NCI-H146 (cell line): ENCODE measurements at regions not wholly inside any gene's neighbourhood (a gene's known extent, or its start where the extent isn't known, plus 50 kb on each side); places are given as distances from the start of the nearest gene placed in this dataset.

Experiments
- DNase-seq: peaks from one replicate; lab custom pipeline; 2025; lab: John Stamatoyannopoulos, UW

DNA sequence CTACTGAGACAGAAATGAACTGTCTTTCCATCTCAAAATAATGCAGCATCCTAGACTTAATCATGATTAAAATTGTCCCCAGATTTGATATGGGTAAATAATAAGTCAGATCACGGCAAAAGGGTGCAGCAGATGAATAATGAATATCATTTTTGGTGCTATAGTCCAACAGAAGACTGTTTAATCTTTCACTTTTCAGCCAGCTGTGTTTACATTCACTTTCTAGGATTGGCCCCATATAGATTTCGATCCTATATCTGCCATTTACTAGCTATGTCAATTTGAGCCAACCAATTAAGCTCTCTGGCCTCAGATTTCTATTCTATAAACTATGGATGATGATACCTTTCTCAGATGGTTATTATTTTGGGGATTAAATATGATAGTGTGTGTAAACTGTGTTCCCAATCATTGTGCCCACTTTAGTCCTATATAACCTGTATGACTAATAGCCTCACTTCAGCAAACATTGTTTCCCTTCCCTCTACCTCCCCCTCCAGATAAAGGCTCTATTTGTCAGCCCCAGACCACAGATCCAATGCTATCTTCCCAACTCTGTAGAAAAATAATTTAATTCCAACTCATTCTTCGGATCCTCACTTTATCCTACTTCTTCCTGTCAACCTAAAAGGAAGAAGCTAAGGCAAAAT lies 53.6 kb upstream of the NT5E start:
- no peak for DNase-seq

DNA sequence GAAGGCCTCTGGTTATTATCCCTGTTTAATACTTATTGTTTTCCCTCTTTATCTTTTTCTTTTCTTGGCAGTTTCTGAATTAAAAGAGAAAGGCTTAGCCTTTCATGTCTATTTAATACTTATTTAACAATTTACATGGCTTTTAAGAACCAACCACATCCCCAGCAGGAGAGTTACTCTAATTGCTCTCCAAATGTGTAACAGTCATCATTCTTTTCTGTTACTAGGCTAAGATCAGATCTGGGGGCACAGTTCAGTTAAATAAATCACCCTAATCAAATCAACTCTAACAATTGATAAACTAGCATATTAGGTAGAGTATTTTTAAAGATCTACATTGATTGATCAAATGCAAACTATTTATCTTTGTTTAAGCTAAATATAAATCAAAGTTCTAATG lies 54.1 kb upstream of the NT5E start:
- no peak for DNase-seq

DNA sequence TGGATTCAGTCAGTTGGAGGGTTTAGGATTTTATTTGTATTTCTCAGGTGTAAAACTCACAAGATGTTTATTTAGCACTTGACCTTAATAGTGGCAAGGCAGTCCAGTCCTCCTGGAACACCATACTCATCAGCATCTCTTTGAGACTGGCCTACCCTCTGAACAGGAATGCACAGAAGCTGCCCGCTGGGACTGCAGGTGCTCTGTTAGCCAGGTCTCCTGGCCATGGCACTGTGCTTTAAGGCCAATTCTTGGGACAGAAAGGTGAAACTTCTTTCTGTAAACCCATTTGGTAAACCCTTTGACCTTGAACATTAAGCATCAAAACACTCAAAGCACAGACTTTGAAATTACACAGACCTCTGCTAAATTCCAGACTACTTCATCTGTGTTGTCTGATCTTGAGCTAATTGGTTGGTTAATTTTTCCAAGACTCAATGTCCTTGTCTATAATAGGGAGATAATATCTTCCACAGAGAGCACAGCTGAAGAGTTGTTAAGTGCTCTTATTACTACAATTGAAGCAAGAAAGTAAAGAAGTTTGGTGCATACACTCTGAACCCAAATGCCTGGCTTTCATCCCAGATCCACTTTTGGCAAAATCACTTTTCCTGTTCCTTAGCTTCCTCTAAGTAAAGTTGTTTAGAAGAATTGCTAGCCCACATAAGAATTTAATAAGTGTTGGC lies 54.9 kb upstream of the NT5E start:
- no peak for DNase-seq

DNA sequence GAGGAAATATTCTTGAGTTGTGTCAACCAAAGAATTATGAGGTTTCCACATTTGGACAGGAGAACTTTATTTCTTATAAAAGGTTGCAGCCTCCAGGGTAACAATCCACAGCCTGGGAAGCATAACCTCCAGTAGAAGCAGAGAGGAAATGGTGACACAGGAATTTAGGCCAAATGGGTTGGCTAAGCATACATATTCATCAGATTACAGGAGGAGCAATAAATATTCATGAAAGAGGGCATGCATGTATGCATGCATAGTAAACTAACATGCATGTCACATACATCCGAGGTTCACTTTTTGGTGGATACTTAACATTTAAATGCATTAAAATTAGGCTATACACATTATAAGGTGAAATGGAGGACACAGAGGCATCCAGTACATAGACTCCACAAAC lies 55.7 kb upstream of the NT5E start:
- no peak for DNase-seq

DNA sequence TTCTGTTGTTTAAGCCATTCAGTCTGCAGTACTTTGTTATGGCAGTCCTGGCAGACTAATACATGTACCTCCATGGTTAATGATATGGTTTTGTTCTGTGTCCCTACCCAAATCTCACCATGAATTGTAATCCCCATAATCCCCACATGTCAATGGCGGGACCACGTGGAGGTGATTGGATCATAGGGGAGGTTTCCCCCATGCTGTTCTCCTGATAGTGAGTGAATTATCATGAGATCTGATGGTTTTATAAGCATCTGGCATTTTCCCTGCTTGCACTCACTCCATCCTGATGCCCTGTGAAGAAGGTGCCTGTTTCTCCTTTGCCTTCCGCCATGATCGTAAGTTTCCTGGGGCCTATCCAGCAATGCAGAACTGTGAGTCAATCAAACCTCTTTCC lies 57.5 kb upstream of the NT5E start:
- no peak for DNase-seq

DNA sequence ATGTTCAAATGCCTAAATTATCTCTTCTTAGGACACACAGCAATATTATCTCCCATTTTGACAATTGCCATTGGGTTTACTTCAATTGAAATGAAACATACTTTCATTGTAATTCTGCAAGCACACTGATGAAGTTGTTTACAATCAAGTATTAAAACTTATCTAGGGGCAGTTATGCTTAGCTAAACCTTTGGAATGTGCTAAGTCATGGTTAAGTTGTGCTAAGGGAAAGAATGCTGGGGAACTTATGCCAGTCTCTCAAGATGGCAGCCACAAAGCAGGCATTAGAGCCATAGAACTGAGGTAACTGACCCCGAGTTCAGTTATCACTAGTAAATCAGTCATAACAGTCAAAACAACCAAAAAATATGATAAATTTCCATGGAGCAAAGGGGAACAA lies 59.1 kb upstream of the NT5E start:
- no peak for DNase-seq

DNA sequence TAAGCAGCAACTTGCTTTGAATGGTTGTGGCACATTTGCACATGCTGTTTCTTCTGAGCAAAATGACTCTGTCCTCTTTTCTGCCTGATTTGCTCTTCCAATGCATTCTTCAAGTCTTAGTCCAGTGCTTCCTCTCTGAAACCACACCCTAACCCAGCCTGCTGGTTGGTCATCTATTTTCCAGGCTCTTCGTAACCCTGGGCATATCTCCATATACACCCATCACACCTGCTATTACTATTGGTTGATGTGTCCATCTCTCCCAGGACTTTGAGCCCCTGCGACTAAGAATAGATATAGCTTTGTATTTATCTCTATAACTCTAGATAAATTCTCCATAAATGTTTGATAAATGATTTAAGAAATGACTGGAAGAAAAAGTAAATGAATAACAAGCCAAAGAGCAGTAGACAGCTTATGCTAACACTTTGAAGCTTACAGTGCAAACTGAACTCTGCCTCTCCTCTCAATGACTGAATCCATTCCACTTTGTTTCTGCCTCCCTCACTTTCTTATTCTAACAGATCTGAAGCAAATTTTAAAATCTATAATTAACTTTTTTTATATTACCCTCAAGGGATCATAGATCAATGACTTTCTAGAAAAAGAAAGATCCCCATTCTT lies 59.7 kb upstream of the NT5E start:
- DNase-seq: no peak

DNA sequence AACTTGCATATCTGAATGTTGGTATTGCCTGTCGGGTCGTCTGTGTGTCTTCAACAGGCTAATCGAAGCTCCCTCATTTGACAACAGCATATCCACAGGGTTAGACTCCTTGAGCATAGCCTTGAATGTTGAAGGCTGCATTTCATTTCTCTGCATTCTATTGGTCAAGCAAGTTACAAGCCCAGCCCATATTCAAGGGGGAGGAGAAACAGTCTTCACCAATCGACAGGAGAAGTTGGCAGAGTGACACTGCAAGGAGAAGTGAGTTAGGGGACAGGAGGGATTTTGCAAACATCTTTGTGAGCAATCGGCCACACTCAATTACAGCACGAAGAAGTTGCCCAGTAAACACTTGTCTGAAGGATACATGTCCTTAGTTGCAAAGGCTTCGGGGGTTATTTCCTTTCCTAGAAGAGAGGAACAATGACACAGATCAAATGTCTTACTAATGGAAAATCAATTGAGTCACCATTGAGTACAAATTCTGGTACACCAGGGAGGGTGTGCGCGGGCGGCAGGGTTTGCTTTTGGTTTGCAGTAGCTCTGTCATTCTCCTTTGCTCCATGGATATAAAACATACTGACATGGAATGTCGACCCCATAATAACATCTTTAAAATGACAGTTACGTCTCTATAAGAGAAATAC lies 60.6 kb upstream of the NT5E start:
- no peak for DNase-seq

DNA sequence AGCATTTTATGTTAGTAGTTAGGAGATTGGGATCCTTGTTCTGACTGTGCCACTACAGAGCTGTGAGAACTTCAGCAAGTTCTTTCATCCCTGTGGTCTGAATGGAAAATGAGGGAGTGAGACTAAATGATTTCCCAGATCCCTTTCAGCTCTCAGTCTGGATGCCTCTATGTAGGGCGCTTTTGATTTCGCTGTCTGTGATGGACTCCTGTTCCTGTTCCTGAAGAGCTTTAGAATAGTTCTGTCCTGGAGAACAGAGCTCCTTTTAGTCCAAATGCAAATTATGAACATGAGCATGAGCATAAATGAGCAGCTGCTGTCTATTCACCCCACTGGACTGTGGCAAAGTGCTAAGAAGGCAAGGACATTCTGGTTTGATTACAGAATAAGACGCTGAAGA lies 61.4 kb upstream of the NT5E start:
- no peak for DNase-seq

DNA sequence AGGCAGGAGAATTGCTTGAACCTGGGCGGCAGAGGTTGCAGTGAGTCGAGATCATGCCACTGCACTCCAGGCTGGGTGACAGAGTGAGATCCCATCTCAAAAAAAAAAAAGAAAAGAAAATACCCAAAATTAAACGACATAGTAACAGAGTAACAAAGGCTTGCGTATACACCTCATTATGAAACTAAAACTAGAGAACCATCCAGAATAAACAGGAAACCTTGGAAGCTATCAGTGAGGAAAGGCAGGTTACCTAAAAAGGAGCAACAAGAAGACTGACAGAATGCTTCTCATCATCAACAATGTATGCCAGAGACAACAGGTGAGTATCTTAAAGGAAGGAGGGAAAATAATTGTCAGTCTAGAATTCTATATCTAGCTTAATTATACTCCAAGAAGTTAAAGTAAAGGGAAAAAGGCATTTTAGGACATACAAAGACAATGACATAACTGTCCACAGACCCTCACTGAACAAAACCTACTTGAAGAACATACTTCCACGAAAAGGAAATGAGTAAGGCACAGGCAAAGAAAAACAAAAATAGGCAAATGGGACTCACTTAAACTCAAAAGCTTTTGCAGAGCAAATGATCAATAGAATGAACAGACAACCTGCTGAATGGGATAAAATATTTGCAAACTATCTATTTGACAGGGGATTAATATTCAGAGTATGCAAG lies 64.1 kb upstream of the NT5E start:
- no peak for DNase-seq

DNA sequence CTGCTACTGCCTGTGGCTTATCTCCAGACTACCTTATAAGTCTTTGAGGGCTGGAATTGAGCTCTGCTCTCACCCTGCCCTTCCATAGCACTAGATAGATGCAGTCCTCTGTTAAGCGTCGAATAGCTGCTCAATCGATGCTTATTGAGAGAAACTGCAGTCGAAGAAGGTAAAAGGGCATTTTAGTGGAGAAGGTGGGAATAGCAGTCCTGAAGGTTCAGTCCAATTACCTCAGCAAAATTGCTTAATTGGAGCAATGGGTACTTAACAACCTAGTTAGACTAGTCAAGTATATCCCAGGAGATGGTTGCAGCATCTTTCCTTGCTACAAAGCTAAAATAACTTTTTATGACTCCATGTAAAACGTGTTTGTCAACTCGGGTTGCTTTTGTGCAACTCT lies 66.8 kb upstream of the NT5E start:
- no peak for DNase-seq

DNA sequence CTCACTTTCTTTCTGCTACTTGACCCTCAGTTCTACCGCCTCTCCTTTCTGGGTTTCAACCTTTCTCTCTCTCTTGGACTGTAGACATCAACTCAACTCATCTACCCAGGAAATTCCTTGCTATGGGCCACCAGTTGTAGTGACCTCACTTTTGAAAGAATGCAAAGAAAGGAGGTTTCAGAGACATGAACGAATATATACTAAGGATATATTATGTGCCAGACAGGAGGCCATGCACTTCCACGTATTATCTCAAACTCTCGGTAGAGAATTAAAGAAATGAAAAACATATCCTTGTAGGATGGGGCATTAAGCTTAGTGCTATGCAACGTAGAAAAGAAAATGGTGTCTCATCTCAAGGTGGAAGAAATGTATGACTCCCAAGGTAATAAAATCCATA lies 67.3 kb upstream of the NT5E start:
- no peak for DNase-seq

DNA sequence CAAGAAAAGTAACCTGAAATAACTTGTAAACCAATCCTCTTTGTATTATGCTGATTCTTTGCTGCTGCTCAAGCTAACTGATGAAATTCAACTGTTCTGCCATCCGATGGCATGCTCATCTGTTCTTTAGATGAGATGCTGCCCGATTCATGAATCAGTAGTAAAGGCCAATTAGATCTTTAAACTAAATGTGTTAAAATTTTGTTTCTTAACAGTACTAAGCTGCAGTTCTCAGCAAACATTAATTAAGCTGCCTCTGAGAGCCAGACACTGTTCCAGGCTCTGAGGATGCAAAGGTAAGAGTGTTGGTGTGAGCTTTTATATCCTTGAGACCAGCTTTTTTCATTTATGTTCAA lies 77.0 kb upstream of the NT5E start:
- no peak for DNase-seq

DNA sequence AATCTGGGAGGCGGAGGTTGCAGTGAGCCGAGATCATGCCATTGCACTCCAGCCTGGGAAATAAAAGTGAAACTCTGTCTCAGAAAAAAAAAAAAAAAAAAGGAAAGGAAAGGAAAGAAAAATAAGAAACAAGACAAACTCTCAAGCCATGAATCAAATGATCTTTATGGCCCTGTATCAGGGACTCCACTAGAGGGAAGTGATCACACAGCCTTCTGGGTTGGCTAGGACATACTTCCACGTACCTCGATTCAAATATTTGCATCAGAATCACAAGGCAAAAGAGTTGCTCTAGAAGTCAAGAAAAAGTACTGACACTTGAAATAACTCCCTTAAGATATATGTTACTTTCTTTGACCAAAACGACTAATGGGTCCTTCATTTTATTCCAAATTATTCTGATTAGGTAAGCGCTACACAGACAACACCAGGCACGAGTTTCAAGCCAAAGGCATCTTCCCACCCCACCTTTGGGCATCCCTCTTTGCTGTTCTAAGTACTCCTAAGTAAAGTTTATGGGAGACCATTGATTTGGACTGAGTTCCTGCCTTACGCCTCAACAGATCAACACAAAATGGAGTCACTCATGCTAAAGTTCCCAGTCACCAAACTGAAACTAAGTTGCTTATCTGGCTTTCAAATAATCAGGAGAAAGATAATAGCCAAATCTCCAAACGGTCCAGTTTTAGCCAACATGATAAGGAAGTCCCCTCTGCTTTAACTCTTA lies 77.5 kb upstream of the NT5E start:
- no peak for DNase-seq

DNA sequence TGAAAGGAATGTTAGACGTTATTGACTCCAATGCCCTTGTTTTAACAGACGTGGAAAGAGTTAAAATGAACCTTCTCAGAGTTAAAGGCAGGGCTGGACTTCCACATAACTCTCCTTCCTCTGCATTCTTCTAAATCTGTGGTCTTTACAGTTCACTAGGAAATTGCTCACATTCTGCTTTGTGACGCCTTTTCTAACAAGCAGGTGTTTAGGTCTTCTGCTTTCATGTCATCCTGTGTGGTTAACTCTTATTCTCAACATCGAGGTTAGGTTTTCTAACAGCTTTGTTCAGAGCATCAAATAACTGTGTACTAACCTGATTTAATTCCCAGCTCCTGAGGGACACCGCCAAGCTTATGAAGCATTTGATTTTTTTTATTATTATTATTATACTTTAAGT lies 81.3 kb upstream of the NT5E start:
- DNase-seq: no peak

DNA sequence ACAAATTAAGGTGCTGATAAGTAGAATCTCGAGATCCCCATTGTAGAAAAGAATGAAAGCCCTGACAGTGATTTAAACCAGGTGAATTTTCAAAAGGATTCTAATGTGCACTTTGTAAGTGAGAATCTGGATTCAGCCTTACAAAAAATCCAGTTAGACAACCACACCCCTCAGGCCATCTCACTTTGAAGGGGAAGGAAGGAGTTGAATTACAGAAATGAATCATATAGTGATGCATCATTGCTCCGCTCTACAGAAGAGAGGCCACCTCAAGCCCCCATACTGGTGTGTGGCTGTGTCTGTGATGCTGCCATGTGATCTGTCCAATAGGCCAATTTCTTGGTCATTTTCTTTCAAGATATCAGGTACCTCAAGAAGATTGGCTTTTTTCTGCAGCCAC lies 85.5 kb upstream of the NT5E start:
- no peak for DNase-seq

DNA sequence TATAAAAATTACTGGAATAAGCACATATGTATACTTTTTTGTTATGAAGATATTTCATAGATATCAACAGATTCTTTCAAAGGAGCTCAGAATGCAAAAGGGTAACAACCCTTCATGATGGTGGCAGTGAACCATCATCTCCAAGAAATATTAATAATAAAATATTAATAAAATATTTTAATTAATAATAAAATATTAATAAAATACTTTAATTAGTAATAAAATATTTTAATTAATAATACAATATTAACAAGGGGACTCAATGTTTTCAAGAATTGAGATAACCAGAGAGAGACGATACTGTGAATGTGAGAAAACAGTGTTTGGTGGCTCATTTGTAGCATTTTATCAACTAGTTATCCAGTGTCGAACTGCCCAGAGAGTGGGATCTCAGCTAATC lies 86.0 kb upstream of the NT5E start:
- no peak for DNase-seq

DNA sequence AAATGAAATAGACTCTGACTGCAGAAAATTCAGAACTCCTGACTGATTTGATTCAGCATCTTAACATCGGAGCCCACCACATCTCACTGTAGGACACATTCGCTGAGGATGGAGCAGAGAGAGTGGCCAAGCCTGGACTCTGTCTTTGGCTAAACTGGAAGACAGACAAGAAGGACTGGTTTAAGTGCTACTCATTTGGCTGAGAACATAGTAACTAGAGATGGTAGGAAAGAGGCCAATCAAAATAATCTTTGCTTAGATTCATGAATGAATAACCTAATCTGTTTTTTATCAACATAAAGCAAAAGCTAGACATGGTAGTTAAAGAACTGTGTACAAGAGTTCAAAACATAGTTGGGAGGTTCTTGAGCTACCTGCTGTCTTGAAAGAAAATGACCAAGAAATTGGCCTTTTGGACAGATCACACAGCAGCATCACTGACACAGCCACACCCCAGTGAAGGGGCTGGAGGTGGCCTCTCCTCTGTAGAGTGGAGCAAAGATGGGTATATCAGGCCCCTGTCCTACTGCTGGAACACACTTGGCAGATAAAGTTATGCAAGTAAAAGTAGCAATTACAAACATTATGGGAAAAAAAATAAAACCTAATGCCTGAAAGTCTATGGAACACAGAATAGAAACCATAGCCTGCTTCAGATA lies 87.1 kb upstream of the NT5E start:
- DNase-seq: no peak

DNA sequence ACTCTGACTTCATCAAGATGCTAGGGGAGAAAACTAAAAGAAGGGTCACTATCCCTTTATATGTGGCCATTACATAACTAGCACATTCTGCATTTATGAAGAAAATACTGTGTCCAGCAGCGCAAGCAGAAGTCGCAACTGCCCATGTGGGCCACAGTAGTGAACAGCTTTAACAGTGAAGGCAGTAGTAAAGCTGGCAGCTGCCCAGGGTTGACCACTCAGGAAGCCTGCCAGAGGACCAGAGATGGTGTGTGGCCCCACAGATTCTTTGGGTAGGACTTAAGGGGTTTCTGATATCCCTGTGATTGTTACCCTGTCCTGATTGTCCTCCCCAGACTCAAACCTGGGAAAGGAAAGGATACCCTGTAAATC lies 88.3 kb upstream of the NT5E start:
- no peak for DNase-seq

DNA sequence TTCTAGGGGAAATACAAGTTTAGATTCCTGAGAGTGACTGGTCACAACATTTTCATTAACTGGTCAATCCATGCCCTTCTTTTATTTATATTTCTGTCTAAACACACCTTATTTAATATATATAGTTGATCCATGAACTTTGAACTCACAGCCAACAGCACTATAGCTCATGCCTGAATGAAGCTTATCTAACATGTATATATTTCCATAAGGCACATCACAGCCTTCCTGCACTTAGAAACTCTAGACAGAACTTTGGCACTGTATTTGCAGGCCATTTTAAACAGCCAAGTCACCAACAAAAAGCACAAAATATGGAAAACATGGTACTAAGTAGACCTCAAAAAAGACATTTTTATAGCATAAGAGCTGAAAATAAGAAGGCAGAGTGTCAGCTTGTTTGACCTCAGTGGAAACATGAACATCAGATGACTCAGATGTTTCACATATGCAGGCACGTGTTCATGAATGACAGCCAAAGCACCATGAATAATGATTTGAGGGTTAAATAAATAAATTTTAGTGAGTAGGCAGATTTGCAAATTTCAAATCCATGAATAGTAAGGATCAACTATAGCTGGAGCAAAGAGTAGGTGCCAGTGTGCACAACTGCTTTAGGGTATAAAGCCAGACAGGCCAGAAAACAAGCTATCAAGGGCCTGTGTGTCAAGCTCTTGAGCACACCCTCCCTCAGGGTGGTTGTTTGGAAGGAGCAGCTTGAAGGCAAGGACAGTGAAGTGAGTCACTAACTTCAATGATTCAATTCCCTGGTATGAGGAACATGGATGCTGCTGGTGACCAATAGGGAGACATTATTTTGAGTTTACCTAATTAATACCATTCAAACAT lies 88.9 kb upstream of the NT5E start:
- no peak for DNase-seq

DNA sequence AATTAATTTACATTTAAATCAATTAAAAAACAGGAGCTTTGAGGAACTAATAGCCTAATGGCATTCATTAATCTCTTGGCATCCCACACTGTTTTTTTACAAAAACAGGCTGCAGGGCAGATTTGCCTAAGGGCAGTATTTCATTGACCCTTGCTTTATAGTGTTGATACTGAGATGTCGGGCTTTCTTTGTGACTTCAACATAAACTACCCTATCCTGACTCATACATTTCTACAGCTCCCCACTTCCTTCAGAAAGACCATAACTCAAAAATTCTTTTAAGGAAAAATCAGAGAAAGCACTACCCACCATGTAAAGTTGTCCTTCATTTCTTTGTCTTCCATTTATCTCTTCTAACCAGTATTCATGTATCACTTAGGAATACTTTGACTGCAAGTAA lies 92.2 kb upstream of the NT5E start:
- DNase-seq: no peak
